GM06990 (cell line): ENCODE measurements at regions not wholly inside any gene's neighbourhood (a gene's known extent, or its start where the extent isn't known, plus 50 kb on each side); places are given as distances from the start of the nearest gene placed in this dataset.

Experiments
- DNase-seq: peaks from one replicate; pipeline ENCODE4 v3.0.0-alpha.2; 2011; ENCODE audit not compliant: insufficient read length; ENCODE audit errors: extremely low read depth
- H3K27me3 ChIP-seq: replicated peaks from 2 replicates; pipeline ENCODE4 v1.6.0; 2011; ENCODE audit warnings: low read length; ENCODE audit not compliant: control insufficient read depth, insufficient read depth
- H3K36me3 ChIP-seq: 2 replicates; pipeline ENCODE4 v1.5.1; 2011; ENCODE audit warnings: low read length; ENCODE audit not compliant: control insufficient read depth, insufficient read depth
- H3K4me3 ChIP-seq: replicated peaks from 2 replicates; pipeline ENCODE4 v1.5.1; 2011; ENCODE audit warnings: low read depth, mild to moderate bottlenecking, control low read depth, low read length
- TF ChIP-seq, protein P1 (sequence below): IDR thresholded peaks from 2 replicates; pipeline ENCODE4 v1.5.1; 2011; ENCODE audit warnings: low read length, control low read depth, mild to moderate bottlenecking, inconsistent platforms; ENCODE audit not compliant: insufficient read depth, poor library complexity, severe bottlenecking

- no peak for DNase-seq
- TF ChIP-seq, protein P1, sequence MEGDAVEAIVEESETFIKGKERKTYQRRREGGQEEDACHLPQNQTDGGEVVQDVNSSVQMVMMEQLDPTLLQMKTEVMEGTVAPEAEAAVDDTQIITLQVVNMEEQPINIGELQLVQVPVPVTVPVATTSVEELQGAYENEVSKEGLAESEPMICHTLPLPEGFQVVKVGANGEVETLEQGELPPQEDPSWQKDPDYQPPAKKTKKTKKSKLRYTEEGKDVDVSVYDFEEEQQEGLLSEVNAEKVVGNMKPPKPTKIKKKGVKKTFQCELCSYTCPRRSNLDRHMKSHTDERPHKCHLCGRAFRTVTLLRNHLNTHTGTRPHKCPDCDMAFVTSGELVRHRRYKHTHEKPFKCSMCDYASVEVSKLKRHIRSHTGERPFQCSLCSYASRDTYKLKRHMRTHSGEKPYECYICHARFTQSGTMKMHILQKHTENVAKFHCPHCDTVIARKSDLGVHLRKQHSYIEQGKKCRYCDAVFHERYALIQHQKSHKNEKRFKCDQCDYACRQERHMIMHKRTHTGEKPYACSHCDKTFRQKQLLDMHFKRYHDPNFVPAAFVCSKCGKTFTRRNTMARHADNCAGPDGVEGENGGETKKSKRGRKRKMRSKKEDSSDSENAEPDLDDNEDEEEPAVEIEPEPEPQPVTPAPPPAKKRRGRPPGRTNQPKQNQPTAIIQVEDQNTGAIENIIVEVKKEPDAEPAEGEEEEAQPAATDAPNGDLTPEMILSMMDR, result peak; percentile 15
- no peak overlapping the region for H3K4me3 ChIP-seq
- no peaks in the 10 kb centered on the region for H3K27me3 ChIP-seq
- no peaks in the 10 kb centered on the region for H3K36me3 ChIP-seq
These were observed 386.3 kb downstream of the TNS3 start for GRCh38 chr7:47195641-47196040.

DNA sequence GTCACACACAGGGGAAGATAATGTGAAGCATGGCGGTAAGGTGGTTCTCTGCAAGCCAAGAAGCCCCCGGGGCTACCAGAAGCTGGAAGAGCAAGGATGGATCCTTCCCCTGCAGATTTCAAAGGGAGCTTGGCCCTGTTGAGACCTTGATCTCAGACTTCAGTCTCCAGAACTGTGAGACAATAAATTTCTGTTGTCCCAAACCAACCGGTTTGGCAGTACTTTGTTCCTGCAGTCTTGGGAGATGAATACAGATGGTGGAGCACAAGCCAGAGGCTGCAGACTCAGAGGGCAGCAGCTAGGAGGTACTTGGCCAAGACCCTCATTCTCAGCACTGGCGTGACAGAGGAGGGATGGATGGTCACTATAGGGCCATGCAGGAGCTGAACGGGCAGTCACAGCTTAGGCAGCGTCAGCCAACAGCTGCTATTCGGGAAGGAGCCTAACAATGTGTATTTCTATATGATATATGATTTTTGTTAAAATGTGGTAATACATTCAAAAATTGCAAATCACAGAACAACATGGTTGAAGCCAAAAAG is 387.3 kb downstream of the TNS3 start:
- Histone ChIP-seq H3K36me3 (no peaks in the 10 kb centered on the region), H3K27me3 (no peaks in the 10 kb centered on the region), H3K4me3 (no peak overlapping the region)
- TF ChIP-seq, protein P1, result no peak
- no peak for DNase-seq

DNA sequence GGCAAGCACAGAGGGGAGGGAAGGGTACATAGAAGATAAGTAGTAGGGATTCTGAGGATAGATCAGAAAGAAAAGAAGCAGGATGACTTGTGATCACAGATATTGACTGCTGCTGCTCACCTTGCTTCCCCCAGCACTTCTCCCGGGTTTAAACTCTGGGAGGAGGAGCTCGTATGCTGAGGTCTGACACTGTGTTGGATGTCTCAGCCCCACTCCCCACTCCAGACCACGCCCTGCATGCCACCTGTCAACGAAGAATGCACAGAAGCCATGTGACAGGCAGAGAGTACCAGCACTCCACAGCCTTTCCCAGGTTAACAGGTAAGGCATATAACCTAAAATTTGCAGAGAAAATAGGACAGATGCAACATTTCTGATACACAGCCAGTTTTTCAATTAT is 388.9 kb downstream of the TNS3 start:
- Histone ChIP-seq H3K27me3 (no peaks in the 10 kb centered on the region), H3K4me3 (no peak overlapping the region), H3K36me3 (no peaks in the 10 kb centered on the region)
- no peak for DNase-seq
- TF ChIP-seq, protein P1, result no peak

- no peaks in the 10 kb centered on the region for H3K36me3 ChIP-seq
- TF ChIP-seq, protein P1, result no peak
- no peak overlapping the region for H3K4me3 ChIP-seq
- no peak for DNase-seq
- no peaks in the 10 kb centered on the region for H3K27me3 ChIP-seq
These were observed 390.0 kb downstream of the TNS3 start for GRCh38 chr7:47191876-47192291.

DNA sequence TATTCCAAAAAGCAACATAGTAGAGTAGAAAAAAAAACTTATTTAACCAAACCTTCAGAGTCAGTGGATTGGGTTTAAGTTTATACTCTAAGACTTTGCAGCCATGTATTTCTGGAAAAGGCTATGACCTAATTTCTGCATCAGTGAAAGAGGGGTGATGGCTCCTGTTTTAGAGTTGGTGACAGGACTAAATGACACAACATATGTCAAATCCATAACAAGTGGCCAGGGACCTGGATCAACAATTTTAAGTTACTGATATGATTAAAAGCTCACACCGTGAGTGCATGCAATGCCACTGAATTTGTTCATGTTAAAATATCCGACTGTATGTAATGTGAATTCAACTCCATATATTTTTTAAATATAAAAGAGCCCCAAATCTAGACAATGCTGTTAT is 390.6 kb downstream of the TNS3 start:
- DNase-seq, result no peak
- TF ChIP-seq, protein P1, result no peak
- no peak overlapping the region for H3K4me3 ChIP-seq
- H3K36me3 ChIP-seq, result no peaks in the 10 kb centered on the region
- no peaks in the 10 kb centered on the region for H3K27me3 ChIP-seq

GRCh38 chr7:47190462-47190861 is 391.4 kb downstream of the TNS3 start:
- TF ChIP-seq, protein P1, result no peak
- no peaks in the 10 kb centered on the region for H3K36me3 ChIP-seq
- no peak overlapping the region for H3K4me3 ChIP-seq
- no peak for DNase-seq
- no peaks in the 10 kb centered on the region for H3K27me3 ChIP-seq
